RWPE2 (cell line): ENCODE measurements at regions not wholly inside any gene's neighbourhood (a gene's known extent, or its start where the extent isn't known, plus 50 kb on each side); places are given as distances from the start of the nearest gene placed in this dataset.

Experiments
- ATAC-seq: fragments of 200-7000 bp; cut with Tn5 transposase; 3 replicates; pipeline ENCODE4 v1.9.1; 2021; ENCODE audit warnings: low read depth
- DNase-seq: peaks from one replicate; pipeline ENCODE4 v3.0.0-alpha.2; 2020; ENCODE audit warnings: low spot score
- H3K27ac ChIP-seq: fragments of 450-650 bp; 2 replicates; pipeline ENCODE4 v1.5.1; 2017; ENCODE audit warnings: mild to moderate bottlenecking; ENCODE audit not compliant: poor library complexity, severe bottlenecking
- H3K27me3 ChIP-seq: fragments of 250-450 bp; sonication (Bioruptor Pico); 2 replicates; pipeline ENCODE4 v1.5.1; 2021; ENCODE audit warnings: mild to moderate bottlenecking, moderate library complexity; ENCODE audit not compliant: insufficient read depth, poor library complexity, severe bottlenecking
- H3K36me3 ChIP-seq: fragments of 250-450 bp; sonication (Bioruptor Pico); 2 replicates; pipeline ENCODE4 v1.5.1; 2020; ENCODE audit warnings: low read depth, mild to moderate bottlenecking, moderate library complexity
- H3K4me1 ChIP-seq: fragments of 250-450 bp; sonication (Bioruptor Pico); 2 replicates; pipeline ENCODE4 v1.5.1; 2021; ENCODE audit warnings: mild to moderate bottlenecking, moderate library complexity; ENCODE audit not compliant: insufficient read depth, poor library complexity, severe bottlenecking
- H3K4me3 ChIP-seq: fragments of 250-450 bp; sonication (Bioruptor Pico); 2 replicates; pipeline ENCODE4 v1.5.1; 2021; ENCODE audit warnings: mild to moderate bottlenecking, moderate library complexity; ENCODE audit not compliant: severe bottlenecking
- H3K9me3 ChIP-seq: fragments of 250-450 bp; sonication (Bioruptor Pico); 2 replicates; pipeline ENCODE4 v1.5.1; 2021; ENCODE audit warnings: mild to moderate bottlenecking, moderate library complexity; ENCODE audit not compliant: severe bottlenecking
- CTCF ChIP-seq: fragments of 450-650 bp; IDR thresholded peaks from one replicate; pipeline ENCODE4 v1.5.1; 2017; ENCODE audit warnings: mild to moderate bottlenecking, moderate library complexity; ENCODE audit not compliant: poor library complexity, severe bottlenecking

DNA sequence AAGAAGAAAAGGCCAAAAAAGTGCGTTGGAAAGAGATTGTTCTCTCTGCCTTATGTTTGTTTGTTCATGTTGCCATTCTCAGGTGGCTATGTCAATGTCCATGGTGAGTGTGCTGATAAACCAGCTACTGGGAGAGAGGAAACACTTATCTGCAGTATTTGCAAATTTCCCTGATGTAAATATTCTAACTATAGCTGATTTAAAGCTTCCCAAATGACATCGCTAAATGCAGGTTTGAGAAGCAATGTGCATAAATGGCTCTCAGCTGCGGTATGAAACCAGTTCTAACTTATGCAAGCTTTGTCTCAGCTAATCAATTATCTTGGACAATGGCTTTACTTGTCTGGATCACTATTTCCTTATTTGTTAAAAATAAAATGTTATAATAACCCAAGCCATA, 312.5 kb upstream of the ANO3 start:
- Histone ChIP-seq H3K36me3 (no peaks in the 10 kb centered on the region), H3K9me3 (no peaks in the 10 kb centered on the region), H3K4me3 (no peak overlapping the region), H3K27me3 (no peaks in the 10 kb centered on the region), H3K27ac (no peak overlapping the region), H3K4me1 (peaks cover 8% of the 10 kb centered on the region)
- no peak for ATAC-seq
- no peak for DNase-seq
- no peak for TF ChIP-seq CTCF

- Histone ChIP-seq H3K9me3 (no peaks in the 10 kb centered on the region), H3K4me1 (peaks cover 16% of the 10 kb centered on the region), H3K27ac (no peak overlapping the region), H3K27me3 (no peaks in the 10 kb centered on the region), H3K36me3 (no peaks in the 10 kb centered on the region), H3K4me3 (no peak overlapping the region)
- DNase-seq (no peak), ATAC-seq (peak; percentile 56; the same call in 2 of the 3 replicates)
- TF ChIP-seq CTCF: no peak
Measured at GRCh38 chr11:26021017-26021416, 310.9 kb upstream of the ANO3 start.

- TF ChIP-seq CTCF: no peak
- ATAC-seq (no peak), DNase-seq (no peak)
- Histone ChIP-seq H3K4me1 (peaks cover 18% of the 10 kb centered on the region), H3K4me3 (no peak overlapping the region), H3K36me3 (no peaks in the 10 kb centered on the region), H3K9me3 (no peaks in the 10 kb centered on the region), H3K27ac (no peak overlapping the region), H3K27me3 (no peaks in the 10 kb centered on the region)
Measured at GRCh38 chr11:26023057-26023456, 308.9 kb upstream of the ANO3 start.

GRCh38 chr11:26025676-26026075, 306.3 kb upstream of the ANO3 start:
- H3K9me3 ChIP-seq: no peaks in the 10 kb centered on the region
- H3K4me3 ChIP-seq: no peak overlapping the region
- ATAC-seq (peak; percentile 82), DNase-seq (no peak)
- no peaks in the 10 kb centered on the region for H3K27me3 ChIP-seq
- TF ChIP-seq CTCF: no peak
- H3K4me1 ChIP-seq: peaks cover 17% of the 10 kb centered on the region
- peak overlapping the region; percentile 73 for H3K27ac ChIP-seq
- no peaks in the 10 kb centered on the region for H3K36me3 ChIP-seq

DNA sequence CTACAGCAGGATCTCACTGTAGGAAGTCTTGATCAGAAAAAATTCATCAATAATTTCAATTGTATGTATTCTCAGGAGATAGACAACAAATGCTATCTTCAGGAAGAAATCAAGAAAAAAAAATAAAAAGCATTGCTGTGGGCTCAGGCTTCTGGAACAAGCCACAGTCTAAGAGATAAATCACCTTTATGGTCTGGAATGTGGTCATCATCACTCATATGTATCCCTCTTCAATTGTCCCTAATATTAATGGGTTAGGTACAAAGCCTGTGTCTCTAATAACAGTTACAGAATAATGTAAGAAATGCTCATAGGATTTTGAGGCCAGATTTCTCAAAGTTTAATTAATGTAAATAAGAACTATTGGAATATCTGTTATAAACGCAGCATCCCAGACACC, 305.9 kb upstream of the ANO3 start:
- DNase-seq: no peak

More for the DNA sequence above, 305.9 kb upstream of the ANO3 start:
- Histone ChIP-seq H3K9me3 (no peaks in the 10 kb centered on the region), H3K27ac (peak overlapping the region; percentile 73), H3K36me3 (no peaks in the 10 kb centered on the region), H3K27me3 (no peaks in the 10 kb centered on the region), H3K4me3 (no peak overlapping the region), H3K4me1 (peaks cover 13% of the 10 kb centered on the region)
- no peak for ATAC-seq
- TF ChIP-seq CTCF: no peak
